ENCODE measurements at regions not wholly inside any gene's neighbourhood (a gene's known extent, or its start where the extent isn't known, plus 50 kb on each side); places are given as distances from the start of the nearest gene placed in this dataset.

DNA sequence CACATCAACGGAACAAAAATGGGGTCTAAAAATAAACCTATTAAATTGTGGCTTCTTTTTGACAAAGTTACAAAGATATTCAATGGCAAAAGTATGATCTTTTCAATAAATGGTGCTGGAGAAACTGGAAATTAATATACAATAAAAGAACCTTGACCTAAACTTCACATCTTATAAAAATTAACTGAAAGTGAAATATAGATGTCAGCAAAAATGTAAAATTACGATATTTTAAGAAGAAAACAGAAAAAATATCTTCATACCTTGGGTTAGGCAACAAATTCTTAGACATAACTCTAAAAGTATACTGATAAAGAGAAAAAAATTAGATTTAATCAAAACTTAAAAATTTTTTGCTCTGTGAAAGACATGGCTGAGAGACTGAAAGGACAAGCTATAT lies 1909.5 kb upstream of the CDH9 start:
- TF ChIP-seq CTCF (IDR thresholded peaks at IDR 0.05; ENCODE audit: borderline replicate concordance, extremely low read depth, low read length, poor library complexity, severe bottlenecking) (no peak), EZH2 (IDR thresholded peaks at IDR 0.05; ENCODE audit: borderline replicate concordance, low read depth, low read length, severe bottlenecking) (no peak)

Measured in DND-41 (cell line).